Upper lobe of right lung (tissue), 1 donor: ENCODE measurements at regions not wholly inside any gene's neighbourhood (a gene's known extent, or its start where the extent isn't known, plus 50 kb on each side); places are given as distances from the start of the nearest gene placed in this dataset.

Source experiments
- ATAC-seq: fragments of 200-7000 bp; cut with Tn5 transposase; one replicate; pipeline ENCODE4 v1.9.1; 2020; ENCODE audit warnings: mild to moderate bottlenecking, moderate library complexity
- DNase-seq: peaks from one replicate; pipeline ENCODE4 v3.0.0-alpha.2; 2020
- H3K27ac ChIP-seq: fragments of 200-600 bp; one replicate; pipeline ENCODE4 v1.8.0; 2022
- H3K27me3 ChIP-seq: fragments of 200-600 bp; one replicate; pipeline ENCODE4 v1.8.0; 2022; ENCODE audit warnings: mild to moderate bottlenecking
- H3K36me3 ChIP-seq: fragments of 200-600 bp; one replicate; pipeline ENCODE4 v1.8.0; 2022
- H3K4me1 ChIP-seq: fragments of 200-600 bp; one replicate; pipeline ENCODE4 v1.8.0; 2022
- H3K4me3 ChIP-seq: fragments of 200-600 bp; one replicate; pipeline ENCODE4 v1.8.0; 2022; ENCODE audit warnings: mild to moderate bottlenecking
- H3K9me3 ChIP-seq: fragments of 200-600 bp; one replicate; pipeline ENCODE4 v1.8.0; 2022
- intact Hi-C: fragments of 100-400 bp; cut with DNase I; formaldehyde crosslinking; loops from one replicate; pipeline ENCODE4 v1.11.0; 2022
- TF ChIP-seq, protein P1 (sequence below): fragments of 200-600 bp; IDR thresholded peaks from one replicate; pipeline ENCODE4 v1.8.0; 2022; ENCODE audit warnings: antibody characterized with exemption
- donor health status: DM: no; HTN: yes; CAD: no; lungs with severe emphysema.

DNA sequence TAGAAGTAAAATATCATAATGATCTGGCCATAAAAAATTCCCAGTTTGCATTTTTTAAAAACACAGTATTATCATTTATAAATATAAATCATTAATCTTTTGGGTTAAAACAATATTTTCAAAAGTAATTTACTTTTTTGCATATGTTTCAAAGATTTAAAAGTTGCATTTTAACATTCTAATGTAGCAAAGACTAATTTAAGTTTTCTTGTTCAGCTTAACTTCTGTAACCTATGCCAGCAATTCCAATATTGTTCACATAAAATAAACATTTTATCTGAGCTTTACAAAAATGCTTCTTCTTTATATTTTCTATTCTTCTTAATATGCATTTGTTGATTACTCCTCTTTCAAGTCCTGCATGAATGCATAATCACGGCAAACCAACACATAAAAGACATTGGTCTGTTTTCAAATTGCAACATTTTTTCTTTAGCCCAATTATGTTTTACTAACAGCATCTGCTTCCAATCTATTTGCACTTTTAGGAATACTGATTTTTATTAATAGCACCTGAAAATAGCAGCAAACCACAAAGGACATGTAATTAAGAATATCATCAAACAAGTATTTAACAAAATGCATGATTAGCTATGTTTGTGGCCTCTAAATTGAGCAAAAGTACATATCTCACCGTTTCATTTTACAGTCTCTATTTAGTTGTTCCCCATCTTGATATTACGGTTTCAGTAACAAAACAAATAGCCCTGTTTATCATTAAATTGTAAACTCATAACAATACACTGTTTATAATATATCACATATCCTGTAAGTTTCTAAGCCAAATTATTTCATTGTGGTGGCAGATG is 286.9 kb upstream of the NFE2L3 start:
- H3K36me3 ChIP-seq, result no peaks in the 10 kb centered on the region
- DNase-seq, result no peak
- H3K27me3 ChIP-seq, result peaks cover 100% of the 10 kb centered on the region
- no peaks in the 10 kb centered on the region for H3K9me3 ChIP-seq
- no peaks in the 10 kb centered on the region for H3K4me1 ChIP-seq
- H3K27ac ChIP-seq, result no peak overlapping the region
- H3K4me3 ChIP-seq, result no peak overlapping the region
- intact Hi-C loops, result loop anchor here (10.0 kb wide), 1 partner anchor 1300 kb away; the partner anchor contains the start of gene HOXA9
- TF ChIP-seq, protein P1, sequence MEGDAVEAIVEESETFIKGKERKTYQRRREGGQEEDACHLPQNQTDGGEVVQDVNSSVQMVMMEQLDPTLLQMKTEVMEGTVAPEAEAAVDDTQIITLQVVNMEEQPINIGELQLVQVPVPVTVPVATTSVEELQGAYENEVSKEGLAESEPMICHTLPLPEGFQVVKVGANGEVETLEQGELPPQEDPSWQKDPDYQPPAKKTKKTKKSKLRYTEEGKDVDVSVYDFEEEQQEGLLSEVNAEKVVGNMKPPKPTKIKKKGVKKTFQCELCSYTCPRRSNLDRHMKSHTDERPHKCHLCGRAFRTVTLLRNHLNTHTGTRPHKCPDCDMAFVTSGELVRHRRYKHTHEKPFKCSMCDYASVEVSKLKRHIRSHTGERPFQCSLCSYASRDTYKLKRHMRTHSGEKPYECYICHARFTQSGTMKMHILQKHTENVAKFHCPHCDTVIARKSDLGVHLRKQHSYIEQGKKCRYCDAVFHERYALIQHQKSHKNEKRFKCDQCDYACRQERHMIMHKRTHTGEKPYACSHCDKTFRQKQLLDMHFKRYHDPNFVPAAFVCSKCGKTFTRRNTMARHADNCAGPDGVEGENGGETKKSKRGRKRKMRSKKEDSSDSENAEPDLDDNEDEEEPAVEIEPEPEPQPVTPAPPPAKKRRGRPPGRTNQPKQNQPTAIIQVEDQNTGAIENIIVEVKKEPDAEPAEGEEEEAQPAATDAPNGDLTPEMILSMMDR, result no peak
- ATAC-seq, result no peak

DNA sequence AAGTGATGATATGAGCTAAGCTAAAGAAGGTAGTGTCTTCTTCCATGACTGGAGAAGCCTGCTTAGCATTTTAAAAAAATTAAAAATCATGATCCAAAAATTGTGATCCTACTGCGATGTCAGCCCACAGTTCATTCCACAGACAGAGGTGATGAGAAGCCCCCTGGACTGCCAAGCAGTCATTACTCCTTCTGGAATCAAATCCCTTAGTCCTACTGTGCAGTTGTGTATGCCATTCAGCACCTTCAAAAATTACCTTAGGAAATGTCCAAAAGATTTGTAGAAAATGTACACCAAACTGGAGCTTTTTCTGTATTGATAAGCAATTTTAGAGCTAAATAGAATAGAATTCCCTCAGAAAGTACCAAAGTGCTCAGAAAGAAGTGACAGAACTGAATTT is 283.5 kb upstream of the NFE2L3 start:
- Histone ChIP-seq H3K36me3 (no peaks in the 10 kb centered on the region), H3K27ac (no peak overlapping the region), H3K4me3 (no peak overlapping the region), H3K4me1 (no peaks in the 10 kb centered on the region), H3K27me3 (peaks cover 88% of the 10 kb centered on the region), H3K9me3 (no peaks in the 10 kb centered on the region)
- intact Hi-C loops, result loop anchor here (10.0 kb wide), 1 partner anchor 1296 kb away; the partner anchor contains the start of gene HOXA9
- TF ChIP-seq, protein P1, result no peak
- ATAC-seq (no peak), DNase-seq (no peak)

DNA sequence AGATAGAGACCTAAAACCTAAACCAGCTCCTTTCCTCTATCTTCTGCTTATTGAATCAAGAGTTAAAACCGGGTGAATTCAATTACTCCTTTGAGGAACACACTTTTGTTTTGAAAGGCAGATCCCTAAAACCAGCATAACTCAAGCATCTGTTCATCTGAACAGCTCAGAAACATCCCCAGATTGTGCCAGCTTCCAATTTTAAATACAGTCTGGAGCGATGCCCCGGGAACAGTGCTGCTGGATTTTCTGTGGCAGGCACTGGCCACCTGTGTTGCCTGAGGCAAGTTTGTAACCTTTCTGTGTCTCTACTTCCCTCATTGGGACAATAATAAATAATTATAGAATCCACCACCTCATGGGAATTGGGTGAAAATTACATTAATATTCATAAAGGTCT is 281.4 kb upstream of the NFE2L3 start:
- intact Hi-C loops, result no loop called here
- H3K9me3 ChIP-seq, result no peaks in the 10 kb centered on the region
- H3K36me3 ChIP-seq, result no peaks in the 10 kb centered on the region
- no peak overlapping the region for H3K4me3 ChIP-seq
- no peak overlapping the region for H3K27ac ChIP-seq
- no peak for DNase-seq
- TF ChIP-seq, protein P1, result no peak
- H3K27me3 ChIP-seq, result peaks cover 87% of the 10 kb centered on the region
- no peak for ATAC-seq
- no peaks in the 10 kb centered on the region for H3K4me1 ChIP-seq

- no peaks in the 10 kb centered on the region for H3K4me1 ChIP-seq
- intact Hi-C loops, result no loop called here
- no peaks in the 10 kb centered on the region for H3K36me3 ChIP-seq
- H3K9me3 ChIP-seq, result no peaks in the 10 kb centered on the region
- DNase-seq, result no peak
- no peak for ATAC-seq
- TF ChIP-seq, protein P1, result no peak
- H3K4me3 ChIP-seq, result no peak overlapping the region
- H3K27me3 ChIP-seq, result peaks cover 51% of the 10 kb centered on the region
- no peak overlapping the region for H3K27ac ChIP-seq
Observed at GRCh38 chr7:25876092-25876491, 275.9 kb upstream of the NFE2L3 start.

DNA sequence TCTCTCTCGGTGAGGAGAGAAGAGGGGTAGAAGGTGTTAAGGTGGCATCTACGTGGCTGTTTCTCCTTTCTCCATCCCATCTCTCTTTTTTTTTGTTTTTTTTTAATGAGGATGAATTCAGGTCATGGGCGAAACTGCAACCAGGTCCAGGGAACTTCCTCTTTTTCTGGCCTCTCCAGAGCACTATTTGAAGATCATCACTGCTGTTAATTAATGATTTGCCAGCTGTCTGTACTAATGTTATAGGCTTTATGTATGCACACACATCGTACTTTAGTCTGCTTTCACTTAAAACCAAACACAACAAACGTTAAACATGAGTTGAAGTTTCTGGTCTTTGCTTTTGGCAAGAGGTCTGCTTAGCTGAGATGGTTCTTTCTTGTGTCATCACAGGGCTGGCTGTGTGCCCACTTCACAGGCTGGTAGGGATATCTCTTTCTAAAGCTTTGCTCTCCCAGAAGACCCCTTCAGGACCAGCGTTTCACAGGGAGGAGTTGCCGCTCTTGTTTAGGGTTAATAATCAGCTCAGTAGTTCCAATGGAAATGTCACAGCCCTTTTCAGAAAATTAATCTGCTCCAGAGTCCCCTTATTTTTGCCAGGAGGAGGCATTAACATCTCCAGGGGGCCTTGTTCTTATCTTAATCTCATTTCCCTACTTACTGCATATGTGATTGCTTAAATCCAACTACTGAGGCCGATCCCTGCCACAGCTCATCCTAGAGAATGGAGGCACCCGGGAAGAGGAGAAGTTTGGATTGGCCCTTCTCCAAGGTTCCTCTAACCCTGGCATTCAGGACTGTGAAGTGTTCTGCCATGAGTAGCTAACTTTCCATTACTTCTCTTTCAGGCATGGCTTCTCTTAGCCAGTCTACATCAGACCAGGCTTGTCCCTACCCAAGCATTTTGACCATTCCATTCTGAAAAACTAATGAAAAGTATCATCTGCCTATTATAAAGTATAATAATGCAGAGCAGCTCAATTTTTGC is 273.9 kb upstream of the NFE2L3 start:
- TF ChIP-seq, protein P1, result no peak
- intact Hi-C loops, result no loop called here
- Histone ChIP-seq H3K9me3 (no peaks in the 10 kb centered on the region), H3K4me1 (no peaks in the 10 kb centered on the region), H3K36me3 (no peaks in the 10 kb centered on the region), H3K27ac (no peak overlapping the region), H3K4me3 (no peak overlapping the region), H3K27me3 (peaks cover 61% of the 10 kb centered on the region)
- DNase-seq (no peak), ATAC-seq (no peak)
